Activated T-cell treated with anti-CD3 and anti-CD28 coated beads, Interleukin-2, amount 50 U/mL, for 4 hours (primary cell): ENCODE measurements at regions not wholly inside any gene's neighbourhood (a gene's known extent, or its start where the extent isn't known, plus 50 kb on each side); places are given as distances from the start of the nearest gene placed in this dataset.

Experiments
- ATAC-seq, 2 donors: fragments of 200-7000 bp; cut with Tn5 transposase; one replicate each; pipeline ENCODE4 v1.10.0; 2021
- DNase-seq: peaks from one replicate; pipeline ENCODE4 v3.0.0-alpha.2; 2020
- H3K27me3 Mint-ChIP-seq: one replicate; pipeline ENCODE4 v1.8.0; 2021; ENCODE audit warnings: low read depth, mixed read lengths
- H3K36me3 Mint-ChIP-seq: one replicate; pipeline ENCODE4 v1.8.0; 2022; ENCODE audit warnings: mixed read lengths; ENCODE audit not compliant: insufficient read depth
- H3K4me1 Mint-ChIP-seq: one replicate; pipeline ENCODE4 v1.8.0; 2021; ENCODE audit warnings: low read depth, mixed read lengths
- H3K4me3 Mint-ChIP-seq: one replicate; pipeline ENCODE4 v1.8.0; 2021; ENCODE audit warnings: mild to moderate bottlenecking, moderate library complexity, mixed read lengths
- H3K9me3 Mint-ChIP-seq: one replicate; pipeline ENCODE4 v1.8.0; 2021; ENCODE audit warnings: mixed read lengths

GRCh38 chr13:105272660-105273631, 1262.5 kb downstream of the EFNB2 start:
- Mint-ChIP-seq H3K9me3 (no peaks in the 10 kb centered on the region), H3K36me3 (no peaks in the 10 kb centered on the region), H3K4me3 (no peak overlapping the region)

GRCh38 chr13:105266615-105267014, 1268.8 kb downstream of the EFNB2 start:
- ATAC-seq (no peak), DNase-seq (no peak)
- no peaks in the 10 kb centered on the region for H3K4me1 Mint-ChIP-seq
- H3K27me3 Mint-ChIP-seq, result no peaks in the 10 kb centered on the region
- no peak overlapping the region for H3K4me3 Mint-ChIP-seq
- no peaks in the 10 kb centered on the region for H3K36me3 Mint-ChIP-seq
- H3K9me3 Mint-ChIP-seq, result no peaks in the 10 kb centered on the region

More at GRCh38 chr13:105272660-105273631, 1262.5 kb downstream of the EFNB2 start:
- Mint-ChIP-seq H3K27me3 (peaks cover 3% of the 10 kb centered on the region), H3K4me1 (no peaks in the 10 kb centered on the region)
- ATAC-seq, result no peak
- no peak for DNase-seq

GRCh38 chr13:105262579-105262978, 1272.9 kb downstream of the EFNB2 start:
- no peaks in the 10 kb centered on the region for H3K27me3 Mint-ChIP-seq
- no peak overlapping the region for H3K4me3 Mint-ChIP-seq
- H3K9me3 Mint-ChIP-seq, result no peaks in the 10 kb centered on the region
- no peaks in the 10 kb centered on the region for H3K36me3 Mint-ChIP-seq
- no peaks in the 10 kb centered on the region for H3K4me1 Mint-ChIP-seq
- ATAC-seq (no peak), DNase-seq (no peak)

- no peaks in the 10 kb centered on the region for H3K9me3 Mint-ChIP-seq
- no peaks in the 10 kb centered on the region for H3K4me1 Mint-ChIP-seq
- DNase-seq (no peak), ATAC-seq (no peak)
- no peaks in the 10 kb centered on the region for H3K36me3 Mint-ChIP-seq
- no peaks in the 10 kb centered on the region for H3K27me3 Mint-ChIP-seq
- H3K4me3 Mint-ChIP-seq, result no peak overlapping the region
Measured at GRCh38 chr13:105259426-105259825, 1276.0 kb downstream of the EFNB2 start.

- ATAC-seq (no peak), DNase-seq (no peak)
- Mint-ChIP-seq H3K27me3 (no peaks in the 10 kb centered on the region), H3K36me3 (no peaks in the 10 kb centered on the region), H3K9me3 (no peaks in the 10 kb centered on the region), H3K4me3 (no peak overlapping the region), H3K4me1 (no peaks in the 10 kb centered on the region)
Measured at GRCh38 chr13:105255472-105255871, 1280.0 kb downstream of the EFNB2 start.

GRCh38 chr13:105251293-105251692, 1284.2 kb downstream of the EFNB2 start:
- no peaks in the 10 kb centered on the region for H3K9me3 Mint-ChIP-seq
- H3K4me1 Mint-ChIP-seq, result no peaks in the 10 kb centered on the region
- no peak for DNase-seq
- no peak overlapping the region for H3K4me3 Mint-ChIP-seq
- no peaks in the 10 kb centered on the region for H3K36me3 Mint-ChIP-seq
- ATAC-seq, result no peak
- H3K27me3 Mint-ChIP-seq, result no peaks in the 10 kb centered on the region

- no peaks in the 10 kb centered on the region for H3K27me3 Mint-ChIP-seq
- ATAC-seq, result no peak
- H3K9me3 Mint-ChIP-seq, result no peaks in the 10 kb centered on the region
- H3K4me1 Mint-ChIP-seq, result no peaks in the 10 kb centered on the region
- H3K4me3 Mint-ChIP-seq, result no peak overlapping the region
- no peak for DNase-seq
- H3K36me3 Mint-ChIP-seq, result no peaks in the 10 kb centered on the region
Measured at GRCh38 chr13:105247830-105248229, 1287.6 kb downstream of the EFNB2 start.

GRCh38 chr13:105240371-105240770, 1295.1 kb downstream of the EFNB2 start:
- ATAC-seq (no peak), DNase-seq (no peak)
- Mint-ChIP-seq H3K4me3 (no peak overlapping the region), H3K27me3 (no peaks in the 10 kb centered on the region), H3K36me3 (no peaks in the 10 kb centered on the region), H3K4me1 (no peaks in the 10 kb centered on the region), H3K9me3 (no peaks in the 10 kb centered on the region)

- H3K36me3 Mint-ChIP-seq, result no peaks in the 10 kb centered on the region
- no peaks in the 10 kb centered on the region for H3K9me3 Mint-ChIP-seq
- H3K27me3 Mint-ChIP-seq, result no peaks in the 10 kb centered on the region
Measured at GRCh38 chr13:105232439-105232838, 1303.0 kb downstream of the EFNB2 start.

GRCh38 chr13:105232006-105232405, 1303.5 kb downstream of the EFNB2 start:
- H3K36me3 Mint-ChIP-seq, result no peaks in the 10 kb centered on the region
- no peak for ATAC-seq

More at GRCh38 chr13:105232439-105232838, 1303.0 kb downstream of the EFNB2 start:
- ATAC-seq (no peak), DNase-seq (no peak)
- Mint-ChIP-seq H3K4me3 (no peak overlapping the region), H3K4me1 (no peaks in the 10 kb centered on the region)

GRCh38 chr13:105231579-105231978, 1303.9 kb downstream of the EFNB2 start:
- no peaks in the 10 kb centered on the region for H3K9me3 Mint-ChIP-seq
- H3K27me3 Mint-ChIP-seq, result no peaks in the 10 kb centered on the region
- H3K4me1 Mint-ChIP-seq, result no peaks in the 10 kb centered on the region
- H3K4me3 Mint-ChIP-seq, result no peak overlapping the region
- H3K36me3 Mint-ChIP-seq, result no peaks in the 10 kb centered on the region
- ATAC-seq, result no peak
- DNase-seq, result no peak

More at GRCh38 chr13:105232006-105232405, 1303.5 kb downstream of the EFNB2 start:
- H3K9me3 Mint-ChIP-seq, result no peaks in the 10 kb centered on the region
- no peak for DNase-seq
- H3K27me3 Mint-ChIP-seq, result no peaks in the 10 kb centered on the region
- no peak overlapping the region for H3K4me3 Mint-ChIP-seq
- H3K4me1 Mint-ChIP-seq, result no peaks in the 10 kb centered on the region

- no peaks in the 10 kb centered on the region for H3K4me1 Mint-ChIP-seq
- H3K36me3 Mint-ChIP-seq, result no peaks in the 10 kb centered on the region
- DNase-seq, result no peak
- H3K27me3 Mint-ChIP-seq, result peaks cover 3% of the 10 kb centered on the region
- ATAC-seq, result no peak
- peaks cover 3% of the 10 kb centered on the region for H3K9me3 Mint-ChIP-seq
- no peak overlapping the region for H3K4me3 Mint-ChIP-seq
Measured at GRCh38 chr13:105220881-105221280, 1314.6 kb downstream of the EFNB2 start.

GRCh38 chr13:105220063-105220462, 1315.4 kb downstream of the EFNB2 start:
- ATAC-seq (no peak), DNase-seq (no peak)
- no peak overlapping the region for H3K4me3 Mint-ChIP-seq
- peaks cover 3% of the 10 kb centered on the region for H3K9me3 Mint-ChIP-seq
- peaks cover 3% of the 10 kb centered on the region for H3K27me3 Mint-ChIP-seq
- no peaks in the 10 kb centered on the region for H3K4me1 Mint-ChIP-seq
- no peaks in the 10 kb centered on the region for H3K36me3 Mint-ChIP-seq

- ATAC-seq (no peak), DNase-seq (no peak)
Measured at GRCh38 chr13:105219651-105220050, 1315.8 kb downstream of the EFNB2 start.

GRCh38 chr13:105213512-105213911, 1322.0 kb downstream of the EFNB2 start:
- no peak for ATAC-seq
- Mint-ChIP-seq H3K36me3 (no peaks in the 10 kb centered on the region), H3K9me3 (no peaks in the 10 kb centered on the region), H3K4me1 (no peaks in the 10 kb centered on the region), H3K4me3 (no peak overlapping the region), H3K27me3 (peaks cover 3% of the 10 kb centered on the region)
- no peak for DNase-seq

More at GRCh38 chr13:105219651-105220050, 1315.8 kb downstream of the EFNB2 start:
- H3K27me3 Mint-ChIP-seq, result peaks cover 3% of the 10 kb centered on the region
- no peaks in the 10 kb centered on the region for H3K36me3 Mint-ChIP-seq
- H3K4me3 Mint-ChIP-seq, result no peak overlapping the region
- H3K9me3 Mint-ChIP-seq, result peaks cover 3% of the 10 kb centered on the region
- no peaks in the 10 kb centered on the region for H3K4me1 Mint-ChIP-seq
